ENCODE measurements at regions not wholly inside any gene's neighbourhood (a gene's known extent, or its start where the extent isn't known, plus 50 kb on each side); places are given as distances from the start of the nearest gene placed in this dataset.

DNA sequence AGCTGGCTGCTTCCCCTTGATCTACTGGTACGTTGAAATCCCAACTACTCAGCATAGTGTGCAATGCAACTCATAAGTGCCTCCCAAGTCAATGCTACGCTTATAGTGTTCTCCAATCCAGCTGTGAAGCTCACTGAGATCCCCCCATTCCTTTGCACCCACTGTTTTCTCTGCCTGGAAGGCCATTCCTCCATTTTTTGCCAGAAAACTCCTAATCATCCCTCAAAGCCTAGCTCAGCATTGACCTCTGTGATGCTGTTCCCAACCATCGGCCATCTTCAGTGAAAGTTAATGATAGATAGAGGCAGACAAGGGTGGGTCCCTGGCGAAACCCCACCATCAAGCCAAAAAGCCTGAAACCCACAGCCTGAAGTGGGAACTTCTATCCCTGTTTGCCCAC is 211.0 kb downstream of the ENC1 start:
- TF ChIP-seq CTCF (IDR thresholded peaks at IDR 0.05; ENCODE audit: borderline replicate concordance, extremely low read depth, low read length, poor library complexity, severe bottlenecking): no peak
- no peak for TF ChIP-seq EZH2 (IDR thresholded peaks at IDR 0.05; ENCODE audit: borderline replicate concordance, low read depth, low read length, severe bottlenecking)
